Keratinocyte (primary cell): ENCODE measurements at regions not wholly inside any gene's neighbourhood (a gene's known extent, or its start where the extent isn't known, plus 50 kb on each side); places are given as distances from the start of the nearest gene placed in this dataset.

Source experiments
- DNase-seq: peaks from one replicate; pipeline ENCODE4 v3.0.0-alpha.2; 2011; ENCODE audit warnings: low read depth, missing footprints, low spot score
- FAIRE-seq: peaks from 2 replicates; lab custom pipeline; 2011; peaks lifted over from hg19 to GRCh38; lab: Jason Lieb, UNC
- H2AFZ ChIP-seq: 2 replicates; pipeline ENCODE4 v1.6.0; 2012; ENCODE audit warnings: low read length, control low read depth, inconsistent platforms; ENCODE audit not compliant: control insufficient read depth
- H3K27ac ChIP-seq: 2 replicates; pipeline ENCODE4 v1.5.1; 2011; ENCODE audit warnings: low read length; ENCODE audit not compliant: control insufficient read depth, insufficient read depth
- H3K27me3 ChIP-seq: 3 replicates; pipeline ENCODE4 v1.6.0; 2011; ENCODE audit warnings: low read length; ENCODE audit not compliant: control insufficient read depth, insufficient read depth; ENCODE audit errors: extremely low read depth
- H3K36me3 ChIP-seq, 2 experiments: 2 replicates in 1 of 2; 3 replicates in 1 of 2; pipeline ENCODE4 v1.5.1; 2011; ENCODE audit warnings: low read length in 2 of 2, mild to moderate bottlenecking in 1 of 2; ENCODE audit not compliant: control insufficient read depth in 2 of 2, insufficient read depth in 2 of 2; ENCODE audit errors: extremely low read depth in 1 of 2
- H3K4me1 ChIP-seq: 3 replicates; pipeline ENCODE4 v1.5.1; 2011; ENCODE audit warnings: low read length; ENCODE audit not compliant: control insufficient read depth, insufficient read depth; ENCODE audit errors: extremely low read depth
- H3K4me2 ChIP-seq: 3 replicates; pipeline ENCODE4 v1.6.0; 2011; ENCODE audit warnings: low read depth, low read length; ENCODE audit not compliant: control insufficient read depth, insufficient read depth; ENCODE audit errors: extremely low read depth
- H3K4me3 ChIP-seq, 3 experiments: fragments of 200-600 bp in 1 of 3; sonication (generic) in 1 of 3; 2 replicates in 2 of 3; 3 replicates in 1 of 3; pipeline ENCODE4 v1.5.1; 2011 to 2016; ENCODE audit warnings: low read length in 3 of 3, mild to moderate bottlenecking in 3 of 3, control low read depth in 2 of 3, inconsistent platforms in 1 of 3, low read depth in 1 of 3, mixed read lengths in 1 of 3, mixed run types in 1 of 3, moderate library complexity in 1 of 3; ENCODE audit not compliant: control insufficient read depth in 2 of 3, insufficient read depth in 2 of 3; ENCODE audit errors: extremely low read depth in 1 of 3
- H3K79me2 ChIP-seq: 2 replicates; pipeline ENCODE4 v1.6.0; 2012; ENCODE audit warnings: low read length; ENCODE audit not compliant: control insufficient read depth, insufficient read depth
- H3K9ac ChIP-seq: 3 replicates; pipeline ENCODE4 v1.6.0; 2011; ENCODE audit warnings: low read length; ENCODE audit not compliant: control insufficient read depth, insufficient read depth; ENCODE audit errors: extremely low read depth
- H3K9me1 ChIP-seq: 3 replicates; pipeline ENCODE4 v1.6.0; 2011; ENCODE audit warnings: low read length; ENCODE audit not compliant: control insufficient read depth, insufficient read depth; ENCODE audit errors: extremely low read depth
- H3K9me3 ChIP-seq: 2 replicates; pipeline ENCODE4 v1.5.1; 2012; ENCODE audit warnings: low read depth, low read length; ENCODE audit not compliant: control insufficient read depth
- H4K20me1 ChIP-seq: 3 replicates; pipeline ENCODE4 v1.6.0; 2011; ENCODE audit warnings: low read length; ENCODE audit not compliant: control insufficient read depth, insufficient read depth; ENCODE audit errors: extremely low read depth
- CTCF ChIP-seq, 3 experiments: IDR thresholded peaks in 1 of 3; conservative IDR thresholded peaks in 1 of 3; optimal IDR thresholded peaks in 1 of 3; 2 replicates in 2 of 3; 3 replicates in 1 of 3; pipeline versions ENCODE3 to v1.5.1; 2011; ENCODE audit warnings: low read length in 3 of 3, mild to moderate bottlenecking in 3 of 3, moderate library complexity in 2 of 3, control low read depth in 1 of 3, inconsistent platforms in 1 of 3; ENCODE audit not compliant: insufficient read depth in 2 of 3; ENCODE audit errors: extremely low read depth in 1 of 3
- EZH2 ChIP-seq: IDR thresholded peaks from one replicate; pipeline ENCODE4 v1.6.1; 2012; ENCODE audit warnings: inconsistent platforms, mild to moderate bottlenecking, low read length, moderate library complexity
- dilution Hi-C: fragments of 300-500 bp; cut with MboI; formaldehyde crosslinking; loops from one replicate; pipeline ENCODE4 v1.7.0; 2020; ENCODE audit warnings: low sequenced_read_pairs; ENCODE audit not compliant: extremely low pct_ligation_motif_present

GRCh38 chr11:11089805-11090204, 232.0 kb upstream of the ZBED5 start:
- FAIRE-seq (no peak), DNase-seq (no peak)
- Histone ChIP-seq H3K9ac (no peak overlapping the region), H3K9me3 (peaks cover 2% of the 10 kb centered on the region), H3K27me3 (no peaks in the 10 kb centered on the region), H4K20me1 (no peaks in the 10 kb centered on the region), H3K79me2 (no peaks in the 10 kb centered on the region), H2AFZ (no peak overlapping the region), H3K4me2 (no peak overlapping the region), H3K27ac (no peak overlapping the region), H3K4me3 (no peak overlapping the region), H3K9me1 (no peaks in the 10 kb centered on the region), H3K36me3 (no peaks in the 10 kb centered on the region), H3K4me1 (no peaks in the 10 kb centered on the region)
- TF ChIP-seq CTCF (optimal IDR thresholded peaks at IDR 0.05 in 1 of 3, IDR thresholded peaks at IDR 0.05 in 1 of 3, conservative IDR thresholded peaks at IDR 0.05 in 1 of 3; ENCODE audit: extremely low read depth in 1 of 3, insufficient read depth in 2 of 3, low read length in 3 of 3) (no peak), EZH2 (no peak)
- dilution Hi-C loops: no loop called here

GRCh38 chr11:11086979-11087378, 229.1 kb upstream of the ZBED5 start:
- dilution Hi-C loops: no loop called here

More at GRCh38 chr11:11086979-11087378, 229.1 kb upstream of the ZBED5 start:
- Histone ChIP-seq H3K9me3 (peaks cover 2% of the 10 kb centered on the region), H3K4me3 (no peak overlapping the region), H2AFZ (no peak overlapping the region), H3K9me1 (no peaks in the 10 kb centered on the region), H3K79me2 (no peaks in the 10 kb centered on the region), H3K9ac (no peak overlapping the region), H3K4me1 (no peaks in the 10 kb centered on the region), H3K27ac (no peak overlapping the region), H3K27me3 (peaks cover 11% of the 10 kb centered on the region), H3K4me2 (no peak overlapping the region), H4K20me1 (no peaks in the 10 kb centered on the region), H3K36me3 (no peaks in the 10 kb centered on the region)
- TF ChIP-seq CTCF (optimal IDR thresholded peaks at IDR 0.05 in 1 of 3, IDR thresholded peaks at IDR 0.05 in 1 of 3, conservative IDR thresholded peaks at IDR 0.05 in 1 of 3; ENCODE audit: extremely low read depth in 1 of 3, insufficient read depth in 2 of 3, low read length in 3 of 3): no peak
- DNase-seq (no peak), FAIRE-seq (no peak)
